MM.1S (cell line): ENCODE measurements at regions not wholly inside any gene's neighbourhood (a gene's known extent, or its start where the extent isn't known, plus 50 kb on each side); places are given as distances from the start of the nearest gene placed in this dataset.

Experiments
- DNase-seq: peaks from one replicate; pipeline ENCODE4 v3.0.0-alpha.2; 2015
- H2AFZ ChIP-seq: fragments of 300-600 bp; sonication (generic); 2 replicates; pipeline ENCODE4 v1.6.0; 2016; ENCODE audit warnings: antibody characterized with exemption, low read length
- H3F3A ChIP-seq: fragments of 300-600 bp; sonication (generic); 2 replicates; pipeline ENCODE4 v1.6.1; 2016; ENCODE audit warnings: mild to moderate bottlenecking, antibody characterized with exemption, low read length, moderate library complexity, mixed read lengths; ENCODE audit not compliant: insufficient read depth
- H3K27ac ChIP-seq: fragments of 300-600 bp; sonication (generic); 2 replicates; pipeline ENCODE4 v1.5.1; 2016; ENCODE audit warnings: mild to moderate bottlenecking, low read length
- H3K27me3 ChIP-seq: fragments of 300-600 bp; sonication (generic); replicated peaks from 2 replicates; pipeline ENCODE4 v1.6.0; 2016; ENCODE audit warnings: low read length; ENCODE audit not compliant: insufficient read depth
- H3K36me3 ChIP-seq: fragments of 300-600 bp; sonication (generic); replicated peaks from 2 replicates; pipeline ENCODE4 v1.6.1; 2016; ENCODE audit warnings: mild to moderate bottlenecking, low read length, mixed read lengths; ENCODE audit not compliant: insufficient read depth
- H3K4me1 ChIP-seq: fragments of 300-600 bp; sonication (generic); 2 replicates; pipeline ENCODE4 v1.6.1; 2016; ENCODE audit warnings: low read length, mixed read lengths
- H3K4me2 ChIP-seq: fragments of 300-600 bp; sonication (generic); 2 replicates; pipeline ENCODE4 v1.6.0; 2016; ENCODE audit warnings: low read depth, low read length
- H3K4me3 ChIP-seq: fragments of 300-600 bp; sonication (generic); 2 replicates; pipeline ENCODE4 v1.5.1; 2016; ENCODE audit warnings: low read length, mixed read lengths
- H3K79me2 ChIP-seq: fragments of 300-600 bp; sonication (generic); 2 replicates; pipeline ENCODE4 v1.6.1; 2016; ENCODE audit warnings: mixed run types, low read length, mixed read lengths
- H3K9ac ChIP-seq: fragments of 300-600 bp; sonication (generic); 2 replicates; pipeline ENCODE4 v1.6.1; 2016; ENCODE audit warnings: low read length, mixed read lengths
- H3K9me2 ChIP-seq: fragments of 300-600 bp; sonication (generic); replicated peaks from 2 replicates; pipeline ENCODE4 v1.6.1; 2016; ENCODE audit warnings: mild to moderate bottlenecking, low read length, mixed read lengths; ENCODE audit not compliant: insufficient read depth
- H3K9me3 ChIP-seq: fragments of 300-600 bp; sonication (generic); replicated peaks from 2 replicates; pipeline ENCODE4 v1.6.1; 2016; ENCODE audit warnings: mild to moderate bottlenecking, low read length, mixed read lengths; ENCODE audit not compliant: insufficient read depth
- H4K20me1 ChIP-seq: fragments of 300-600 bp; sonication (generic); 2 replicates; pipeline ENCODE4 v1.6.1; 2016; ENCODE audit warnings: mild to moderate bottlenecking, low read length, moderate library complexity, mixed read lengths; ENCODE audit not compliant: insufficient read depth
- CTCF ChIP-seq: fragments of 300-600 bp; sonication (generic); IDR thresholded peaks from 2 replicates; pipeline ENCODE4 v1.5.1; 2016; ENCODE audit warnings: antibody characterized with exemption, low read length, mixed read lengths
- EZH2 ChIP-seq: fragments of 300-600 bp; sonication (generic); optimal IDR thresholded peaks from 2 replicates; pipeline ENCODE3; 2017; ENCODE audit warnings: low read depth, mild to moderate bottlenecking, antibody characterized with exemption, low read length, mixed read lengths
- EZH2phosphoT487 ChIP-seq: fragments of 300-600 bp; sonication (generic); IDR thresholded peaks from 2 replicates; pipeline ENCODE4 v1.6.1; 2018; ENCODE audit warnings: antibody characterized with exemption, low read length

GRCh38 chr3:78481050-78481449 is 1286.7 kb downstream of the ROBO1 start:
- Histone ChIP-seq H3K9ac (no peak overlapping the region), H3K9me2 (no peaks in the 10 kb centered on the region), H3K4me1 (no peaks in the 10 kb centered on the region), H3K27ac (no peak overlapping the region), H3K4me2 (no peak overlapping the region), H4K20me1 (no peaks in the 10 kb centered on the region), H2AFZ (no peak overlapping the region), H3K9me3 (no peaks in the 10 kb centered on the region), H3K79me2 (no peaks in the 10 kb centered on the region), H3K4me3 (no peak overlapping the region), H3F3A (no peaks in the 10 kb centered on the region), H3K36me3 (no peaks in the 10 kb centered on the region), H3K27me3 (no peaks in the 10 kb centered on the region)
- TF ChIP-seq EZH2phosphoT487 (no peak), CTCF (no peak), EZH2 (no peak)
- DNase-seq, result no peak

DNA sequence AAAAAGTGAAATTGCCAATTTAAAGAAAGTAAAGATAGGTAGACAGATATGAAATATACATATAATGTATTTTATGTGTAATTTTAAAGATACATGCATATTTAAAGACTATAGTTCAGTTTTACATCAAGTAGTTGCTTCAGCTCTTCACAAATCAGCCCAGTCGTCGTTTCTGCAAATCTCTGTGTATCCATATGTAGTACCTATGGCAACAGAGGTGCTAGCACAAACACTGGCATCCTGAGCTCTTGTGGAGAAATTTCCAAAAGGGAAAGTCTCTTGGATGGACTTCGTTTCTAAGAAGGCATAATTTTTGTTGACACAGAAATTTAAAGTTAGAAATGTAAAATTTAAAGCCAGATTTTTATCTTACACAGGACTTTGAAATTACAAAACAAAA is 1284.7 kb downstream of the ROBO1 start:
- H3K4me2 ChIP-seq, result no peak overlapping the region
- H3K79me2 ChIP-seq, result no peaks in the 10 kb centered on the region
- H3K36me3 ChIP-seq, result no peaks in the 10 kb centered on the region
- H3K9ac ChIP-seq, result no peak overlapping the region
- DNase-seq, result no peak
- no peak overlapping the region for H3K4me3 ChIP-seq
- H3K9me2 ChIP-seq, result no peaks in the 10 kb centered on the region
- H3K4me1 ChIP-seq, result no peaks in the 10 kb centered on the region
- no peaks in the 10 kb centered on the region for H3K9me3 ChIP-seq
- no peak overlapping the region for H2AFZ ChIP-seq
- TF ChIP-seq EZH2phosphoT487, result no peak
- no peak for TF ChIP-seq CTCF
- no peak for TF ChIP-seq EZH2
- H3K27ac ChIP-seq, result no peak overlapping the region
- no peaks in the 10 kb centered on the region for H3K27me3 ChIP-seq
- no peaks in the 10 kb centered on the region for H4K20me1 ChIP-seq
- H3F3A ChIP-seq, result no peaks in the 10 kb centered on the region

GRCh38 chr3:78494851-78495250 is 1272.9 kb downstream of the ROBO1 start:
- no peaks in the 10 kb centered on the region for H3K9me2 ChIP-seq
- H3F3A ChIP-seq, result no peaks in the 10 kb centered on the region
- no peaks in the 10 kb centered on the region for H3K9me3 ChIP-seq
- no peaks in the 10 kb centered on the region for H3K4me1 ChIP-seq
- H3K4me2 ChIP-seq, result no peak overlapping the region
- no peaks in the 10 kb centered on the region for H3K27me3 ChIP-seq
- H3K36me3 ChIP-seq, result no peaks in the 10 kb centered on the region
- H4K20me1 ChIP-seq, result no peaks in the 10 kb centered on the region
- H3K9ac ChIP-seq, result no peak overlapping the region
- H3K79me2 ChIP-seq, result no peaks in the 10 kb centered on the region
- H2AFZ ChIP-seq, result no peak overlapping the region
- DNase-seq, result no peak
- H3K27ac ChIP-seq, result no peak overlapping the region
- H3K4me3 ChIP-seq, result no peak overlapping the region
- no peak for TF ChIP-seq CTCF
- TF ChIP-seq EZH2, result no peak
- no peak for TF ChIP-seq EZH2phosphoT487
